Activated T-cell treated with anti-CD3 and anti-CD28 coated beads, Interleukin-2, amount 50 U/mL, for 4 hours (primary cell): ENCODE measurements at regions not wholly inside any gene's neighbourhood (a gene's known extent, or its start where the extent isn't known, plus 50 kb on each side); places are given as distances from the start of the nearest gene placed in this dataset.

Experiments
- ATAC-seq, 2 donors: fragments of 200-7000 bp; cut with Tn5 transposase; one replicate each; pipeline ENCODE4 v1.10.0; 2021
- DNase-seq: peaks from one replicate; pipeline ENCODE4 v3.0.0-alpha.2; 2020
- H3K27me3 Mint-ChIP-seq: one replicate; pipeline ENCODE4 v1.8.0; 2021; ENCODE audit warnings: low read depth, mixed read lengths
- H3K36me3 Mint-ChIP-seq: one replicate; pipeline ENCODE4 v1.8.0; 2022; ENCODE audit warnings: mixed read lengths; ENCODE audit not compliant: insufficient read depth
- H3K4me1 Mint-ChIP-seq: one replicate; pipeline ENCODE4 v1.8.0; 2021; ENCODE audit warnings: low read depth, mixed read lengths
- H3K4me3 Mint-ChIP-seq: one replicate; pipeline ENCODE4 v1.8.0; 2021; ENCODE audit warnings: mild to moderate bottlenecking, moderate library complexity, mixed read lengths
- H3K9me3 Mint-ChIP-seq: one replicate; pipeline ENCODE4 v1.8.0; 2021; ENCODE audit warnings: mixed read lengths

GRCh38 chr1:81220614-81221071 lies 580.1 kb upstream of the ADGRL2 start:
- Mint-ChIP-seq H3K27me3 (no peaks in the 10 kb centered on the region), H3K4me1 (no peaks in the 10 kb centered on the region), H3K4me3 (no peak overlapping the region), H3K36me3 (no peaks in the 10 kb centered on the region), H3K9me3 (peaks cover 3% of the 10 kb centered on the region)
- DNase-seq = no peak
- no peak for ATAC-seq

GRCh38 chr1:81217058-81217457 lies 583.7 kb upstream of the ADGRL2 start:
- H3K36me3 Mint-ChIP-seq = no peaks in the 10 kb centered on the region
- no peak for ATAC-seq
- H3K4me1 Mint-ChIP-seq = no peaks in the 10 kb centered on the region
- H3K4me3 Mint-ChIP-seq = no peak overlapping the region
- DNase-seq = no peak
- no peaks in the 10 kb centered on the region for H3K27me3 Mint-ChIP-seq
- peaks cover 3% of the 10 kb centered on the region for H3K9me3 Mint-ChIP-seq

GRCh38 chr1:81213279-81213678 lies 587.5 kb upstream of the ADGRL2 start:
- Mint-ChIP-seq H3K4me3 (no peak overlapping the region), H3K9me3 (peaks cover 6% of the 10 kb centered on the region), H3K27me3 (no peaks in the 10 kb centered on the region)

GRCh38 chr1:81209461-81209860 lies 591.3 kb upstream of the ADGRL2 start:
- Mint-ChIP-seq H3K9me3 (peaks cover 11% of the 10 kb centered on the region), H3K27me3 (no peaks in the 10 kb centered on the region), H3K4me1 (no peaks in the 10 kb centered on the region), H3K4me3 (no peak overlapping the region), H3K36me3 (no peaks in the 10 kb centered on the region)
- DNase-seq (no peak), ATAC-seq (no peak)

More at GRCh38 chr1:81213279-81213678, 587.5 kb upstream of the ADGRL2 start:
- ATAC-seq = no peak
- H3K4me1 Mint-ChIP-seq = no peaks in the 10 kb centered on the region
- H3K36me3 Mint-ChIP-seq = no peaks in the 10 kb centered on the region
- no peak for DNase-seq

GRCh38 chr1:81208441-81208840 lies 592.3 kb upstream of the ADGRL2 start:
- Mint-ChIP-seq H3K27me3 (no peaks in the 10 kb centered on the region), H3K4me3 (no peak overlapping the region), H3K9me3 (peaks cover 11% of the 10 kb centered on the region), H3K36me3 (no peaks in the 10 kb centered on the region), H3K4me1 (no peaks in the 10 kb centered on the region)
- DNase-seq = no peak
- ATAC-seq = no peak

GRCh38 chr1:81205956-81206355 lies 594.8 kb upstream of the ADGRL2 start:
- DNase-seq (no peak), ATAC-seq (no peak)
- Mint-ChIP-seq H3K27me3 (no peaks in the 10 kb centered on the region), H3K4me3 (no peak overlapping the region), H3K4me1 (no peaks in the 10 kb centered on the region), H3K9me3 (peaks cover 11% of the 10 kb centered on the region), H3K36me3 (no peaks in the 10 kb centered on the region)

- DNase-seq (no peak), ATAC-seq (no peak)
- Mint-ChIP-seq H3K27me3 (no peaks in the 10 kb centered on the region), H3K4me3 (no peak overlapping the region), H3K36me3 (no peaks in the 10 kb centered on the region), H3K4me1 (no peaks in the 10 kb centered on the region), H3K9me3 (peaks cover 8% of the 10 kb centered on the region)
Measured at GRCh38 chr1:81201779-81202178, 599.0 kb upstream of the ADGRL2 start.

GRCh38 chr1:81197591-81197990 lies 603.1 kb upstream of the ADGRL2 start:
- Mint-ChIP-seq H3K4me3 (no peak overlapping the region), H3K4me1 (no peaks in the 10 kb centered on the region), H3K27me3 (no peaks in the 10 kb centered on the region), H3K9me3 (peaks cover 8% of the 10 kb centered on the region), H3K36me3 (no peaks in the 10 kb centered on the region)
- ATAC-seq = no peak
- DNase-seq = no peak

GRCh38 chr1:81192647-81193642 lies 607.8 kb upstream of the ADGRL2 start:
- DNase-seq = no peak
- Mint-ChIP-seq H3K36me3 (no peaks in the 10 kb centered on the region), H3K9me3 (peaks cover 3% of the 10 kb centered on the region), H3K27me3 (no peaks in the 10 kb centered on the region), H3K4me1 (no peaks in the 10 kb centered on the region), H3K4me3 (no peak overlapping the region)
- ATAC-seq = no peak

- no peaks in the 10 kb centered on the region for H3K36me3 Mint-ChIP-seq
- no peaks in the 10 kb centered on the region for H3K27me3 Mint-ChIP-seq
- DNase-seq (no peak), ATAC-seq (no peak)
- H3K4me3 Mint-ChIP-seq = no peak overlapping the region
- H3K4me1 Mint-ChIP-seq = no peaks in the 10 kb centered on the region
- no peaks in the 10 kb centered on the region for H3K9me3 Mint-ChIP-seq
Measured at GRCh38 chr1:81190003-81190402, 610.7 kb upstream of the ADGRL2 start.

GRCh38 chr1:81187635-81188034 lies 613.1 kb upstream of the ADGRL2 start:
- no peaks in the 10 kb centered on the region for H3K36me3 Mint-ChIP-seq
- H3K27me3 Mint-ChIP-seq = no peaks in the 10 kb centered on the region
- no peak overlapping the region for H3K4me3 Mint-ChIP-seq
- H3K4me1 Mint-ChIP-seq = no peaks in the 10 kb centered on the region
- ATAC-seq = no peak
- no peak for DNase-seq
- H3K9me3 Mint-ChIP-seq = no peaks in the 10 kb centered on the region

- Mint-ChIP-seq H3K4me1 (no peaks in the 10 kb centered on the region), H3K9me3 (no peaks in the 10 kb centered on the region), H3K36me3 (no peaks in the 10 kb centered on the region), H3K4me3 (no peak overlapping the region), H3K27me3 (no peaks in the 10 kb centered on the region)
- no peak for DNase-seq
- ATAC-seq = no peak
Measured at GRCh38 chr1:81186261-81186660, 614.5 kb upstream of the ADGRL2 start.

GRCh38 chr1:81183553-81183952 lies 617.2 kb upstream of the ADGRL2 start:
- no peaks in the 10 kb centered on the region for H3K27me3 Mint-ChIP-seq
- H3K36me3 Mint-ChIP-seq = no peaks in the 10 kb centered on the region
- no peak for ATAC-seq
- no peaks in the 10 kb centered on the region for H3K4me1 Mint-ChIP-seq
- H3K9me3 Mint-ChIP-seq = peaks cover 3% of the 10 kb centered on the region
- no peak for DNase-seq
- no peak overlapping the region for H3K4me3 Mint-ChIP-seq

GRCh38 chr1:81183051-81183450 lies 617.7 kb upstream of the ADGRL2 start:
- no peaks in the 10 kb centered on the region for H3K36me3 Mint-ChIP-seq
- no peak overlapping the region for H3K4me3 Mint-ChIP-seq
- ATAC-seq (no peak), DNase-seq (no peak)
- H3K4me1 Mint-ChIP-seq = no peaks in the 10 kb centered on the region
- H3K9me3 Mint-ChIP-seq = peaks cover 3% of the 10 kb centered on the region
- H3K27me3 Mint-ChIP-seq = no peaks in the 10 kb centered on the region

- DNase-seq (no peak), ATAC-seq (no peak)
- Mint-ChIP-seq H3K4me3 (no peak overlapping the region), H3K27me3 (no peaks in the 10 kb centered on the region), H3K4me1 (no peaks in the 10 kb centered on the region), H3K9me3 (peaks cover 7% of the 10 kb centered on the region), H3K36me3 (no peaks in the 10 kb centered on the region)
Measured at GRCh38 chr1:81179242-81179641, 621.5 kb upstream of the ADGRL2 start.
